ENCODE measurements at regions not wholly inside any gene's neighbourhood (a gene's known extent, or its start where the extent isn't known, plus 50 kb on each side); places are given as distances from the start of the nearest gene placed in this dataset.

DNA sequence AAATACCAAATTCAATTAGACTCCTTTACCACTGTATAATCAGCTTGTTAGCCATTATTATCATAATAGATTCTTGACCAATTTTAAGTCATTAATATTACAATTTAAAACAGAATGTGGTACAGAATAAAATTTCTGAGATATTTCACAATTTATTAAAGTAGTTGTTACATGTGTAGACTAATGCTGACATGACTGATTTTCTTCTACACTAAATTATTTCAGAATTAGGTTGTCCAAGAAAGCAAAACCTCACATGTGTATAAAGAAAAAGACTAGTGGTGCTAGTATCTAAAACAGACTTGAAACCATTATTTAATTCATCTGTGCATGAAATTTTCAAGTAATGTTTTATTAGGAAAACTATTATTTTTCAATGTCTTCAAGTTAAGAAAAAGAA is 79.2 kb upstream of the COL3A1 start:
- ChIA-PET CTCF (no interaction called here), POLR2A (no interaction called here)
- no peak for DNase-seq (ENCODE audit: extremely low spot score)
- TF ChIP-seq FOXK2 (IDR thresholded peaks at IDR 0.05) (no peak), ZNF384 (IDR thresholded peaks at IDR 0.05) (no peak), ARNT (IDR thresholded peaks at IDR 0.05) (no peak)

DNA sequence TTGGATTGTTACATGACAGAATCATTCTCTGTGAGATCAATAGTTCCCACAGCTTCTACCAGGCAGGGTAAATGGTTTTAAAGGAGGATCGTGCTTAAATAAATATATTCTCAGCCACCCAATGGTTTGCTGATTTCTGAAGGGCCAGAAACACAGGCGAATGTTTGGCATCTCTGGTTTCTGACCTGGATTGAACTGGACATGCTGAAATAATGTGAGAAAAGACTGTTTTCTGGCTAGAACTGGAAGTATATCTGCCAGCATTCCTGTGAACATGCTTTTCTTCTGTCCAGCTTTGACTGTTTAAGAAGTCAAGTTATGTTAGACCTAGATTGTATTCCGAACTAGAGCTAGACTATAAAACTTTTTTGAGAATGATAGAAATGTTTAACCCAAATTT is 77.1 kb upstream of the COL3A1 start:
- TF ChIP-seq SP1 (IDR thresholded peaks at IDR 0.05) (no peak), FOXA1 (IDR thresholded peaks at IDR 0.05) (no peak), NFRKB (IDR thresholded peaks at IDR 0.05) (no peak), ELF4 (IDR thresholded peaks at IDR 0.05) (no peak), LEF1 (IDR thresholded peaks at IDR 0.05; ENCODE audit: borderline replicate concordance) (no peak), BHLHE40 (IDR thresholded peaks at IDR 0.05; ENCODE audit: borderline replicate concordance) (no peak), FOXM1 (IDR thresholded peaks at IDR 0.05; ENCODE audit: borderline replicate concordance) (no peak), SUZ12 (IDR thresholded peaks at IDR 0.05) (no peak), HDGF (IDR thresholded peaks at IDR 0.05; ENCODE audit: borderline replicate concordance) (no peak), L3MBTL2 (conservative IDR thresholded peaks at IDR 0.05) (no peak), TARDBP (IDR thresholded peaks at IDR 0.05) (no peak), CTBP1 (IDR thresholded peaks at IDR 0.05; ENCODE audit: borderline replicate concordance) (no peak), ZNF384 (IDR thresholded peaks at IDR 0.05) (no peak), FOXK2 (IDR thresholded peaks at IDR 0.05) (no peak), ARNT (IDR thresholded peaks at IDR 0.05) (no peak)
- TF ChIP-seq, protein P1, sequence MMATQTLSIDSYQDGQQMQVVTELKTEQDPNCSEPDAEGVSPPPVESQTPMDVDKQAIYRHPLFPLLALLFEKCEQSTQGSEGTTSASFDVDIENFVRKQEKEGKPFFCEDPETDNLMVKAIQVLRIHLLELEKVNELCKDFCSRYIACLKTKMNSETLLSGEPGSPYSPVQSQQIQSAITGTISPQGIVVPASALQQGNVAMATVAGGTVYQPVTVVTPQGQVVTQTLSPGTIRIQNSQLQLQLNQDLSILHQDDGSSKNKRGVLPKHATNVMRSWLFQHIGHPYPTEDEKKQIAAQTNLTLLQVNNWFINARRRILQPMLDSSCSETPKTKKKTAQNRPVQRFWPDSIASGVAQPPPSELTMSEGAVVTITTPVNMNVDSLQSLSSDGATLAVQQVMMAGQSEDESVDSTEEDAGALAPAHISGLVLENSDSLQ (IDR thresholded peaks at IDR 0.05) = no peak
- DNase-seq (ENCODE audit: extremely low spot score) = no peak
- CTCF ChIA-PET = no interaction called here
- POLR2A ChIA-PET = no interaction called here

DNA sequence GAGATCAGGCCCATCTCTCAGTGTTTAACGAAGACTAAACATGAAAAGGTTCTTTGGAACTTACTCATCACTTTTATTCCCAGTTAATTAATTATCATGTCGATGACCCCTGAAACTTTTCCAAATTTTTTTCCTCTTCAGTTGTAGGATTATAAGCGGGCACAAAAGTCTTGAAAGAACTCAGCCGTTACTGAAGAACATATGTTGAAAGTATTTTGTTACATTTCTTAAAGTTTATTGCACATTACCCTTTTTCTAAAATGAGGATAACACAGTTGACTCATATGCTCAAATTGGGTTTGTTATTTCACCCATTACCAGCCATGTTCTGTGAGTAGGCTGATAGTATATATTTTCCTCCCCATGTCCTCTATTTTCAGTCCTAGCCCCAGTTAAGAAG is 75.9 kb upstream of the COL3A1 start:
- no peak for TF ChIP-seq FOXA1 (IDR thresholded peaks at IDR 0.05)
- TF ChIP-seq, protein P1 (IDR thresholded peaks at IDR 0.05) = no peak
- TF ChIP-seq FOXM1 (IDR thresholded peaks at IDR 0.05; ENCODE audit: borderline replicate concordance) = no peak
- no peak for TF ChIP-seq BHLHE40 (IDR thresholded peaks at IDR 0.05; ENCODE audit: borderline replicate concordance)
- no peak for TF ChIP-seq ELF4 (IDR thresholded peaks at IDR 0.05)
- no peak for TF ChIP-seq FOXK2 (IDR thresholded peaks at IDR 0.05)
- no peak for TF ChIP-seq HDGF (IDR thresholded peaks at IDR 0.05; ENCODE audit: borderline replicate concordance)
- no peak for TF ChIP-seq NFRKB (IDR thresholded peaks at IDR 0.05)
- no peak for TF ChIP-seq ZNF384 (IDR thresholded peaks at IDR 0.05)
- TF ChIP-seq LEF1 (IDR thresholded peaks at IDR 0.05; ENCODE audit: borderline replicate concordance) = no peak
- no peak for TF ChIP-seq TARDBP (IDR thresholded peaks at IDR 0.05)
- TF ChIP-seq ARNT (IDR thresholded peaks at IDR 0.05) = no peak
- TF ChIP-seq CTBP1 (IDR thresholded peaks at IDR 0.05; ENCODE audit: borderline replicate concordance) = no peak
- TF ChIP-seq SUZ12 (IDR thresholded peaks at IDR 0.05) = no peak
- TF ChIP-seq SP1 (IDR thresholded peaks at IDR 0.05) = no peak
- no peak for TF ChIP-seq L3MBTL2 (conservative IDR thresholded peaks at IDR 0.05)
- no peak for DNase-seq (ENCODE audit: extremely low spot score)
- POLR2A ChIA-PET = no interaction called here
- CTCF ChIA-PET = no interaction called here

DNA sequence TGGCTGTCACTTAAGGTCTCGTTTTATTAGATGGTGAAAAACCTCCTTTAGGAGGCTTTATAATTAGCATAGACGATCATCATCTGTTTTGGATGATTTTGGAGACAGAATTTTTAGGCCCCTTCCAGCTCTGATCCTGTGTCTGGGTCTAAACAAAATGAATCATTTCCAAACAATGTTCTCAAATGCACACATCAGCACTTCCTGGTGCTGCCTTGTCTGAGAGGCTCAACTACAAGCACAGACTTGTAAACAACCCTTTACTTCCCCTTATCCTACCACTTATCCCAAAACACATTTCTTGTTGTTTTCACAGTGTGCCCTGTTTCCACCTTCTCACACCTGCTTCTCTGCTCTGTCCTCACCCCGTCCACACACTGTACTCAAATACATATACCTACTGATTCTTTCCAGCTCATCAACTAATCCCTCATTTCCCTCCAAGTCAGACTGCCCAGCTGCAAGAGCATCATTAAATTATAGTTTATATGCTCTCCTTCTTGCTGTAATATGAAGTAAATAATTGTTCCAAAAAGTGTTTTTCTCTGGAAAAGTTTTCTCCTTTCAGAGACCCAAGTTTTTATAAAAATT is 71.2 kb upstream of the COL3A1 start:
- ChIA-PET CTCF (no interaction called here), POLR2A (no interaction called here)
- no peak for TF ChIP-seq SP1 (IDR thresholded peaks at IDR 0.05)
- TF ChIP-seq ZNF384 (IDR thresholded peaks at IDR 0.05) = no peak
- TF ChIP-seq, protein P1 (IDR thresholded peaks at IDR 0.05) = no peak
- TF ChIP-seq BHLHE40 (IDR thresholded peaks at IDR 0.05; ENCODE audit: borderline replicate concordance) = no peak
- TF ChIP-seq LEF1 (IDR thresholded peaks at IDR 0.05; ENCODE audit: borderline replicate concordance) = no peak
- TF ChIP-seq ARNT (IDR thresholded peaks at IDR 0.05) = no peak
- no peak for TF ChIP-seq HDGF (IDR thresholded peaks at IDR 0.05; ENCODE audit: borderline replicate concordance)
- no peak for TF ChIP-seq ELF4 (IDR thresholded peaks at IDR 0.05)
- no peak for TF ChIP-seq NFRKB (IDR thresholded peaks at IDR 0.05)
- no peak for TF ChIP-seq TARDBP (IDR thresholded peaks at IDR 0.05)
- no peak for TF ChIP-seq L3MBTL2 (conservative IDR thresholded peaks at IDR 0.05)
- TF ChIP-seq CTBP1 (IDR thresholded peaks at IDR 0.05; ENCODE audit: borderline replicate concordance) = no peak
- TF ChIP-seq FOXK2 (IDR thresholded peaks at IDR 0.05) = no peak
- TF ChIP-seq FOXM1 (IDR thresholded peaks at IDR 0.05; ENCODE audit: borderline replicate concordance) = no peak
- no peak for TF ChIP-seq SUZ12 (IDR thresholded peaks at IDR 0.05)
- TF ChIP-seq FOXA1 (IDR thresholded peaks at IDR 0.05) = no peak
- DNase-seq (ENCODE audit: extremely low spot score) = no peak

DNA sequence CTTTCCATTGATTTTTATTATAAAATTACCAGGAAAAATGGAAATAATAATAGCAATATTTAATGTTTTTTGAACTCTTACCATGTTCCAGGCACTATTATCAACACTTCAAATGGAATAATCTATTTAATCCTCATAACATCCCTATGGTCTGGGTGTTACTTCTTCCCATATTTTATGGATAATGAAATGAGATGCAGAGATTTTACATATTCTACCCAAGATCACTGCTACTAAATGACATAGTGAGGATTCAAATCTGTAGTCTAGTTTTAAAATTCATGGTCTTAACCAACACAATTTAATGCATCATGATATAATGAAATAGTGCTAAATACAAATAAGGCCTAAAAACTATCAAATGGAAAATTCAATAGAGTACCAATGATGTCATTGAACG is 70.4 kb upstream of the COL3A1 start:
- CTCF ChIA-PET = no interaction called here
- TF ChIP-seq SP1 (IDR thresholded peaks at IDR 0.05) (no peak), ELF4 (IDR thresholded peaks at IDR 0.05) (no peak), NFRKB (IDR thresholded peaks at IDR 0.05) (no peak), HDGF (IDR thresholded peaks at IDR 0.05; ENCODE audit: borderline replicate concordance) (no peak), TARDBP (IDR thresholded peaks at IDR 0.05) (no peak), FOXM1 (IDR thresholded peaks at IDR 0.05; ENCODE audit: borderline replicate concordance) (no peak)

DNA sequence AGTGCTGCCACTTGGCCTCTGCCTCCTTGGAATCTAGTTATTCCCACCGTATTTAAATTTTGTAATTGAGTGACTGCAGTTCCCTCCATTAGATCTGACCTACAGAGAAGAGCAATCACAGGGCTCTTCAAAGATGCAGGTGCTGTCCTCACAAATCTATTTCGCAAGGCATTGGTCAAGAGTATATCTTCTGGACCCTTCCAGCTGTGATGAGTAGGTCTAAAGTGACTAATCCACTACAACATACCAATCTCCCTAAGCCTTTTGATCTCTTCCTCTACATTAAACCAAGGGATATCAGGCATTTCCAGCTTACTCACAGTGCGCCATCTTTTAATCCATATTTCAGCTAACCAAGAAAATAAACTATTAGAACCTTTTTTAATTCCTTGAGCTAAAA is 65.1 kb upstream of the COL3A1 start:
- CTCF ChIA-PET = no interaction called here
- POLR2A ChIA-PET = no interaction called here
- TF ChIP-seq, protein P1 (IDR thresholded peaks at IDR 0.05) = no peak
- TF ChIP-seq ZNF384 (IDR thresholded peaks at IDR 0.05) (no peak), FOXA1 (IDR thresholded peaks at IDR 0.05) (no peak), ELF4 (IDR thresholded peaks at IDR 0.05) (no peak), CTBP1 (IDR thresholded peaks at IDR 0.05; ENCODE audit: borderline replicate concordance) (no peak), SUZ12 (IDR thresholded peaks at IDR 0.05) (no peak), FOXK2 (IDR thresholded peaks at IDR 0.05) (no peak), L3MBTL2 (conservative IDR thresholded peaks at IDR 0.05) (no peak), BHLHE40 (IDR thresholded peaks at IDR 0.05; ENCODE audit: borderline replicate concordance) (no peak), HDGF (IDR thresholded peaks at IDR 0.05; ENCODE audit: borderline replicate concordance) (no peak), LEF1 (IDR thresholded peaks at IDR 0.05; ENCODE audit: borderline replicate concordance) (no peak), ARNT (IDR thresholded peaks at IDR 0.05) (no peak), TARDBP (IDR thresholded peaks at IDR 0.05) (no peak), FOXM1 (IDR thresholded peaks at IDR 0.05; ENCODE audit: borderline replicate concordance) (no peak), SP1 (IDR thresholded peaks at IDR 0.05) (no peak)

More for the DNA sequence above, 70.4 kb upstream of the COL3A1 start:
- no peak for DNase-seq (ENCODE audit: extremely low spot score)
- POLR2A ChIA-PET = no interaction called here

More for the DNA sequence above, 65.1 kb upstream of the COL3A1 start:
- DNase-seq (ENCODE audit: extremely low spot score) = no peak

Measured in HEK293T (cell line).